OCI-LY3 (cell line): ENCODE measurements at regions not wholly inside any gene's neighbourhood (a gene's known extent, or its start where the extent isn't known, plus 50 kb on each side); places are given as distances from the start of the nearest gene placed in this dataset.

Experiments
- H2AFZ ChIP-seq: fragments of 200-600, 300-600 bp; shearing (Covaris generic); 2 replicates; pipeline ENCODE4 v1.6.0; 2014; ENCODE audit warnings: antibody characterized with exemption, low read depth, low read length
- H3K27ac ChIP-seq: fragments of 200-600, 300-600 bp; sonication (generic); 2 replicates; pipeline ENCODE4 v1.5.1; 2014; ENCODE audit warnings: mild to moderate bottlenecking, low read length, moderate library complexity, mixed read lengths
- H3K27me3 ChIP-seq: fragments of 200-600, 300-600 bp; sonication (generic); 2 replicates; pipeline ENCODE4 v1.6.1; 2014; ENCODE audit warnings: low read depth, low read length, mixed read lengths
- H3K36me3 ChIP-seq: fragments of 200-600, 300-600 bp; sonication (generic); replicated peaks from 2 replicates; pipeline ENCODE3; 2014; ENCODE audit warnings: low read depth, low read length, mixed read lengths
- H3K4me1 ChIP-seq: fragments of 300-600, 200-600 bp; sonication (generic); 2 replicates; pipeline ENCODE4 v1.6.1; 2014; ENCODE audit warnings: low read length, mixed read lengths
- H3K4me2 ChIP-seq: fragments of 200-600, 300-600 bp; sonication (generic); 2 replicates; pipeline ENCODE4 v1.6.1; 2014; ENCODE audit warnings: low read length, mixed read lengths
- H3K4me3 ChIP-seq: fragments of 300-600, 200-600 bp; sonication (generic); 2 replicates; pipeline ENCODE4 v1.5.1; 2014; ENCODE audit warnings: antibody characterized with exemption, mild to moderate bottlenecking, low read length, moderate library complexity
- H3K79me2 ChIP-seq: fragments of 300-600, 200-600 bp; shearing (Covaris generic); 2 replicates; pipeline ENCODE4 v1.6.1; 2014; ENCODE audit warnings: mild to moderate bottlenecking, low read length, mixed read lengths
- H3K9ac ChIP-seq: fragments of 300-600, 200-600 bp; shearing (Covaris generic); 2 replicates; pipeline ENCODE4 v1.6.0; 2014; ENCODE audit warnings: mild to moderate bottlenecking, low read length, moderate library complexity
- H3K9me3 ChIP-seq: fragments of 200-600, 300-600 bp; shearing (Covaris generic); 2 replicates; pipeline ENCODE4 v1.6.1; 2014; ENCODE audit warnings: low read length, mixed read lengths; ENCODE audit not compliant: insufficient read depth
- H4K20me1 ChIP-seq: fragments of 200-600, 300-600 bp; sonication (generic); 2 replicates; pipeline ENCODE4 v1.6.1; 2016; ENCODE audit warnings: low read length, mixed read lengths; ENCODE audit not compliant: insufficient read depth
- CTCF ChIP-seq: fragments of 200-600, 300-600 bp; sonication (generic); IDR thresholded peaks from 2 replicates; pipeline ENCODE4 v1.5.1; 2014; ENCODE audit warnings: antibody characterized with exemption, low read length, low read depth
- EZH2phosphoT487 ChIP-seq: fragments of 200-600 bp; shearing (Covaris generic); IDR thresholded peaks from 2 replicates; pipeline ENCODE4 v1.6.1; 2018; ENCODE audit warnings: antibody characterized with exemption, mixed run types, low read depth

GRCh38 chr18:27778925-27779324, 398.0 kb downstream of the CDH2 start:
- H3K4me1 ChIP-seq, result no peaks in the 10 kb centered on the region
- H2AFZ ChIP-seq, result no peak overlapping the region
- no peaks in the 10 kb centered on the region for H3K27me3 ChIP-seq
- no peaks in the 10 kb centered on the region for H3K9me3 ChIP-seq
- H3K9ac ChIP-seq, result no peak overlapping the region
- H3K79me2 ChIP-seq, result no peaks in the 10 kb centered on the region
- H3K36me3 ChIP-seq, result no peaks in the 10 kb centered on the region
- H3K4me2 ChIP-seq, result no peak overlapping the region
- H3K4me3 ChIP-seq, result no peak overlapping the region
- H4K20me1 ChIP-seq, result no peaks in the 10 kb centered on the region
- H3K27ac ChIP-seq, result no peak overlapping the region
- no peak for TF ChIP-seq EZH2phosphoT487
- no peak for TF ChIP-seq CTCF

GRCh38 chr18:27778441-27778840, 398.5 kb downstream of the CDH2 start:
- Histone ChIP-seq H3K27ac (no peak overlapping the region), H3K4me2 (no peak overlapping the region), H3K9ac (no peak overlapping the region)

GRCh38 chr18:27772081-27772480, 404.8 kb downstream of the CDH2 start:
- Histone ChIP-seq H3K4me3 (no peak overlapping the region), H3K4me1 (peaks cover 15% of the 10 kb centered on the region), H3K27ac (no peak overlapping the region), H3K27me3 (no peaks in the 10 kb centered on the region), H2AFZ (no peak overlapping the region), H3K9ac (no peak overlapping the region), H3K36me3 (no peaks in the 10 kb centered on the region), H3K4me2 (no peak overlapping the region), H3K79me2 (no peaks in the 10 kb centered on the region), H3K9me3 (no peaks in the 10 kb centered on the region), H4K20me1 (no peaks in the 10 kb centered on the region)
- no peak for TF ChIP-seq CTCF
- no peak for TF ChIP-seq EZH2phosphoT487

More at GRCh38 chr18:27778441-27778840, 398.5 kb downstream of the CDH2 start:
- no peaks in the 10 kb centered on the region for H3K79me2 ChIP-seq
- H4K20me1 ChIP-seq, result no peaks in the 10 kb centered on the region
- no peaks in the 10 kb centered on the region for H3K27me3 ChIP-seq
- no peak overlapping the region for H3K4me3 ChIP-seq
- no peaks in the 10 kb centered on the region for H3K4me1 ChIP-seq
- H2AFZ ChIP-seq, result no peak overlapping the region
- peak; percentile 54 for TF ChIP-seq CTCF
- no peak for TF ChIP-seq EZH2phosphoT487
- no peaks in the 10 kb centered on the region for H3K9me3 ChIP-seq
- no peaks in the 10 kb centered on the region for H3K36me3 ChIP-seq

GRCh38 chr18:27771571-27771970, 405.4 kb downstream of the CDH2 start:
- Histone ChIP-seq H3K4me1 (peaks cover 15% of the 10 kb centered on the region), H2AFZ (no peak overlapping the region), H3K4me2 (no peak overlapping the region), H3K9ac (no peak overlapping the region), H3K36me3 (no peaks in the 10 kb centered on the region), H4K20me1 (no peaks in the 10 kb centered on the region), H3K4me3 (no peak overlapping the region), H3K27me3 (no peaks in the 10 kb centered on the region), H3K79me2 (no peaks in the 10 kb centered on the region), H3K9me3 (no peaks in the 10 kb centered on the region), H3K27ac (no peak overlapping the region)
- no peak for TF ChIP-seq CTCF
- TF ChIP-seq EZH2phosphoT487, result no peak
